Muscle of leg (tissue), 3 donors: ENCODE measurements at regions not wholly inside any gene's neighbourhood (a gene's known extent, or its start where the extent isn't known, plus 50 kb on each side); places are given as distances from the start of the nearest gene placed in this dataset.

ENCODE experiments used
- DNase-seq: peaks from one replicate; pipeline ENCODE4 v3.0.0; 2013
- H3K27ac ChIP-seq: one replicate; pipeline ENCODE4 v1.5.1; 2013; ENCODE audit warnings: mild to moderate bottlenecking, low read length, control low read depth
- H3K27me3 ChIP-seq: one replicate; pipeline ENCODE4 v1.6.1; 2013; ENCODE audit warnings: low read length; ENCODE audit not compliant: control insufficient read depth, insufficient read depth
- H3K36me3 ChIP-seq: one replicate; pipeline ENCODE4 v1.6.1; 2013; ENCODE audit warnings: low read length; ENCODE audit not compliant: control insufficient read depth, insufficient read depth
- H3K4me1 ChIP-seq: one replicate; pipeline ENCODE4 v1.6.1; 2013; ENCODE audit warnings: low read length; ENCODE audit not compliant: control insufficient read depth, insufficient read depth
- H3K4me3 ChIP-seq: one replicate; pipeline ENCODE4 v1.5.1; 2013; ENCODE audit warnings: low read length, control low read depth
- H3K9me3 ChIP-seq: replicated peaks from 2 replicates; pipeline ENCODE4 v1.6.1; 2013; ENCODE audit warnings: low read depth, low read length; ENCODE audit not compliant: control insufficient read depth
- WGBS: methylation state at CpG from one replicate; pipeline ENCODE4 v1.1.5; 2013; ENCODE audit warnings: missing lambda C conversion rate; ENCODE audit not compliant: insufficient coverage; 5-methylcytosine and 5-hydroxymethylcytosine counted together

DNA sequence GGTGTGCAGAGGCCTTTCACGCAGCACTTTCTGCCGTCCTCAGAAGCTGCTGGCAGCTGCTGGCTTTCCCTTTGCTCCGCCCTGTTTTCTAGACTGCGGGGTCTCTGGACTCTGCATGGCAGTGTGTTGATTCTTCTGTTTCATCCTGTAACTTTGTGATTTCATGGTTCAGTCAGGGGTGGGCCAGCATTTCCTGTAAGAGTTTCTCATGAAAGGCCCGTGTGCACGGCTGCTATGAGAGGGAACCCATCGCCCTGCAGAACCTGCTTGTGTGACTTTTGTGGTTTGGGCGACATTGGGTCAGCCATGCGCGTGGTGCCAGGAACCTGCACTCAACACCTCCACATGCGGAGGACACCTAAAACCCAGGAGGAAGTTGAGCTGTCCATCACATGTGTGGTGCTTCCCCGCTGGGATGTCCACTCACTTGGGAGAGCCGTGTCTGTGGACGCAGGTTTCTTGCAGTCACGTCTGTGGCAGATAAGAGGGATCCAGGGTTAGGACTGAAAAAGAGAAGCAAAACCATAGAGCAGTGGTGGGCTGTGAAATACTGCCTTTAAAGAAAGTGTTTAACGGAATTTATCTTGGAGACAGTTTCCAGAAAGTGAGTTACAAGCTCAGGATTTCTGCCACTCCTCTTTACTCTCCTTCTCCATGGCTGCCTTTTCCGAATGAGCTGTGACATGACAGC lies 167.3 kb upstream of the ALKAL2 start:
- H3K4me1 ChIP-seq = peaks cover 3% of the 10 kb centered on the region
- no peak for DNase-seq
- H3K4me3 ChIP-seq = no peak overlapping the region
- no peaks in the 10 kb centered on the region for H3K36me3 ChIP-seq
- WGBS = 69% methylated on average over 13 of the region's 17 CpGs
- H3K27me3 ChIP-seq = peaks cover 2% of the 10 kb centered on the region
- H3K9me3 ChIP-seq = no peaks in the 10 kb centered on the region
- no peak overlapping the region for H3K27ac ChIP-seq

DNA sequence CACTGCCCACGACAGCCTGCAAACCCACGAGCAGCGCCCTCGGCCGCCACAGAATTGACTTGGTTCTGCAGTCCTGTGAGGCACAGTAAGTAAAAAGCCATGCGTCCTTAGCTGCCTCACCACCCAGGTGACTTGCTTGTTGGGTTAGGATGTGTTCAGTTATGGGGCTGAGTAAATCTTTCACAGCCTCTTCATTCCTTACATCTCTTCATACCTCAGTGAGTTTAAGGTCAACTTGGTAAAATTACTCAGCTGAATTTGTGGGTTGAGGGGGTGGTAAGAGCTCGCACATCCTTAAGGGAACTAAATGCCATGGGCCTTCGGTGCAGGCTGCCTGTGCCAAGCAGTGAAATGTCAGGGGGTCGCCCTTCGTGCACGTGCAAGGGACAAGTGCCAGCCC lies 165.2 kb upstream of the ALKAL2 start:
- Histone ChIP-seq H3K4me3 (no peak overlapping the region), H3K27me3 (no peaks in the 10 kb centered on the region), H3K27ac (no peak overlapping the region), H3K36me3 (no peaks in the 10 kb centered on the region), H3K9me3 (no peaks in the 10 kb centered on the region), H3K4me1 (peaks cover 9% of the 10 kb centered on the region)
- WGBS = 76% methylated on average over 6 of the region's 11 CpGs
- no peak for DNase-seq

DNA sequence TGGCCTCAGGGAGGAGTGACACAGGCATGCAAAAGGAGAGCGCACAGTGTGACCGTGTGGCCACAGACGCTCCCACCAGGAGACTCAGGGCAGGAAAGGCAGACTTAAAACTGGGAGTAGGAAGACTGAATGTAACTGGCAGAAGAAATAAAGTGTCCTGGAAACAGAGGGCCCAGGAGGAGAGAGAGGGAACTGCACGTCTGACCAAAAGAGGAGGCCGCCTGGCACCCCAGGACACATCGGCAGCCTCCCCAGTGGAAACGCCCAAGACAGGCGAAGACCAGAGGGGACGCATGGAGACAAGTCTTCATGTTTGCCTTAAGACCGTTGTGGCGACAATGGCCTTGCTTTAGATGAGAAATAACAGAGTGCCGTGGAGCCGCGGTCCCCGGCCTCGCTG lies 163.6 kb upstream of the ALKAL2 start:
- H3K9me3 ChIP-seq = no peaks in the 10 kb centered on the region
- no peak for DNase-seq
- no peaks in the 10 kb centered on the region for H3K27me3 ChIP-seq
- H3K36me3 ChIP-seq = no peaks in the 10 kb centered on the region
- H3K27ac ChIP-seq = no peak overlapping the region
- WGBS = 87% methylated on average over 16 of the region's 16 CpGs
- H3K4me1 ChIP-seq = peaks cover 6% of the 10 kb centered on the region
- H3K4me3 ChIP-seq = no peak overlapping the region

- Histone ChIP-seq H3K36me3 (no peaks in the 10 kb centered on the region), H3K27me3 (no peaks in the 10 kb centered on the region), H3K27ac (no peak overlapping the region), H3K4me1 (peaks cover 6% of the 10 kb centered on the region), H3K9me3 (no peaks in the 10 kb centered on the region), H3K4me3 (no peak overlapping the region)
- peak; percentile 36 for DNase-seq
- WGBS = 46% methylated on average over 4 of the region's 6 CpGs
Measured at GRCh38 chr2:449246-450067, 161.6 kb upstream of the ALKAL2 start.

DNA sequence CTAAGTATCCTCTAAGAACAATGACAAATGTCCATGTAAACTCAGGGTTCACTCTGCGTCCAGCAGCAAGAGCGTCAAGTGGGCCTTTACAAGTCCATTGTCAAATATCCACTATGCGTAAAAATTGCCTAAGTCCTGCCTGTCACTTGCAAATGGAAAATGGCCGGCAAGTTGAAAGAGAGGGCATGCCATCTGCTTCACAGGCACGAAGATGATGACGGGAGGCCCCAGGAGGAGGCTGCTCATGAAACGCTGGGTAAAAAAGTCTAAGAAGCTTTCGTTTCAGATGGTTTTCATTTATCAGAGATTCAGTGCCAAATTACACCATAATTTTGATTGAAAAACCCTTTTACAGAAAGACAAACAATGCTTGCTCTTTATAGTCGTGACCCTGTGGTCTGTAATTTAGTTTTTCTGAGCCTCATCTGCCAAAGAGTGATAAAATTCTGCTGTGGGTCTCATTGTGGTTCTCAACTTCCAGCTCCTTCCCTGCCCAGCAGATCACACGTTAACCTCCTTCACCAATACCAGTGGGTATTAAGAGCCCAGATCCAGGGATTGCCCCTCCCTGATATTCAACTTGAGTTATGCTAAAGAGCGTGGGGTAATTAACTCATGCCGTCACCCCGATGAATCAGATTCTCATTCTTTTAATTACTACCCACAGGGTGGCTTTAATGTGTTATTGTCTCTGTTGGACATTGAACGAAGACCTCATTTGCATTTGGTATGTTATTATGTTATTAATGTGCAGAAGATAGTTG lies 160.2 kb upstream of the ALKAL2 start:
- Histone ChIP-seq H3K9me3 (no peaks in the 10 kb centered on the region), H3K4me3 (no peak overlapping the region), H3K4me1 (peaks cover 6% of the 10 kb centered on the region), H3K27me3 (no peaks in the 10 kb centered on the region), H3K36me3 (no peaks in the 10 kb centered on the region), H3K27ac (no peak overlapping the region)
- no peak for DNase-seq
- WGBS = 100% methylated on average over 3 of the region's 14 CpGs

DNA sequence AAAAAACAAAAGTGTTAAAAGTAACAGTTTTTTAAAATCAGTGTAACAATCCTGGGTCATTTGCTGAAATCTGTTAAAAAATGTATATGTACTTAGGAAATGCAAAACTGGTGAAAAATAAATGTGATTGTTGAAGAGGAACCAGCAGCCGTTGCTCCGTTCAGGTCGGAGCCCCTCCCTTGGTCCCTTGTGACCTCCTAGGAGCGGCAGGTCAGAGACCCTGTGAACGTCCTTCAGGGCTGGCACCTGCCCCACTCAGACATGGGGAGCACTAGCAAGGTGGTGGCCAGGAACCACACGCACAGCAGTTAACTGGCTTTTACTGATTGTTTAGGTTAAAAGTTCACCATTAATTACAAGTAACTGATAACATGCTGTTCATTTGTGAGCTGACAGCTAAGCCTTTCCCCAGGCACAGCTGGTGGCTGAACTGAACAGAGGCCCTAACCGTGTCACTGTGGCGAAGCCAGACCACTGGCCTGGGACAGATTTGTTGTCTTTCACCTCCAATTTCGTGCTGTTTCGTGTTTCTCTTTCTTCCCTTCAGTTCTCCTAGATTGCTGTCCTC lies 159.2 kb upstream of the ALKAL2 start:
- H3K9me3 ChIP-seq = no peaks in the 10 kb centered on the region
- H3K4me3 ChIP-seq = no peak overlapping the region
- no peaks in the 10 kb centered on the region for H3K36me3 ChIP-seq
- 55% methylated on average over 9 of the region's 10 CpGs for WGBS
- H3K4me1 ChIP-seq = peaks cover 6% of the 10 kb centered on the region
- H3K27me3 ChIP-seq = no peaks in the 10 kb centered on the region
- H3K27ac ChIP-seq = no peak overlapping the region
- DNase-seq = no peak

- Histone ChIP-seq H3K4me1 (peaks cover 6% of the 10 kb centered on the region), H3K9me3 (no peaks in the 10 kb centered on the region), H3K36me3 (no peaks in the 10 kb centered on the region), H3K4me3 (no peak overlapping the region), H3K27me3 (no peaks in the 10 kb centered on the region), H3K27ac (no peak overlapping the region)
- WGBS = 64% methylated on average over 5 of the region's 11 CpGs
- DNase-seq = no peak
Measured at GRCh38 chr2:446303-446874, 158.5 kb upstream of the ALKAL2 start.

DNA sequence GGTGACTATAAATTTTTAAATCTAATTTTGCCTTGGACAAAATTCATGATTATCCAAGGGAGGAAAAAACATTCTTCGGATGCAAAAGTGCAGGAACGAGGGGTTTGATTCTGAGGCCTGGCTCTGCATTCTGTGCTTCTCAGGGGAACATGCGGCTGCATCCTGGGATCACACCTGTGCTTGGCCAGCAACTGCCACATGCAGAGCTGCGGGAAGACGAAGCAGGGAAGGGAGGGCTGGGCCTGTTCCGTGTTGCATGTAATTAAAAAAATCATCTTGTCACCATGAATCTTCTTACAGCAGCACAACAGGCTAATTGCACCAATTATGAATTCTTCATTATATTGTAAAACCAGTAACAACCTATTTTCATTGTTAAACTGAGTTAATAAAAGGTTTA lies 158.0 kb upstream of the ALKAL2 start:
- Histone ChIP-seq H3K36me3 (no peaks in the 10 kb centered on the region), H3K4me1 (peaks cover 6% of the 10 kb centered on the region), H3K4me3 (no peak overlapping the region), H3K27ac (no peak overlapping the region), H3K27me3 (no peaks in the 10 kb centered on the region), H3K9me3 (no peaks in the 10 kb centered on the region)
- DNase-seq = no peak
- WGBS = 57% methylated on average over 3 of the region's 6 CpGs

- no peak for DNase-seq
- Histone ChIP-seq H3K36me3 (no peaks in the 10 kb centered on the region), H3K4me1 (peaks cover 6% of the 10 kb centered on the region), H3K9me3 (no peaks in the 10 kb centered on the region), H3K27me3 (no peaks in the 10 kb centered on the region), H3K27ac (no peak overlapping the region), H3K4me3 (no peak overlapping the region)
- 82% methylated on average over 35 of the region's 39 CpGs for whole genome bisulfite sequencing
Measured at GRCh38 chr2:444937-445884, 157.3 kb upstream of the ALKAL2 start.
